Ishikawa (cell line): ENCODE measurements at regions not wholly inside any gene's neighbourhood (a gene's known extent, or its start where the extent isn't known, plus 50 kb on each side); places are given as distances from the start of the nearest gene placed in this dataset.

Source experiments
- CEBPB ChIP-seq: IDR thresholded peaks from 2 replicates; pipeline ENCODE4 v1.6.1; 2012
- EGR1 ChIP-seq: IDR thresholded peaks from 2 replicates; pipeline ENCODE4 v1.6.1; 2012
- EP300 ChIP-seq: IDR thresholded peaks from 2 replicates; pipeline ENCODE4 v1.6.1; 2012; ENCODE audit warnings: borderline replicate concordance
- RAD21 ChIP-seq: IDR thresholded peaks from 2 replicates; pipeline ENCODE4 v1.6.1; 2012; ENCODE audit warnings: low read depth
- REST ChIP-seq: IDR thresholded peaks from 2 replicates; pipeline ENCODE4 v1.6.1; 2012; ENCODE audit warnings: low read depth, mild to moderate bottlenecking
- YY1 ChIP-seq: IDR thresholded peaks from 2 replicates; pipeline ENCODE4 v1.6.1; 2012; ENCODE audit warnings: low read depth

- TF ChIP-seq REST (no peak), EP300 (no peak), YY1 (no peak), RAD21 (no peak), CEBPB (no peak), EGR1 (no peak)
Measured at GRCh38 chr1:29948581-29948980, 712.3 kb downstream of the PTPRU start.
